Vagina (tissue), 2 donors: ENCODE measurements at regions not wholly inside any gene's neighbourhood (a gene's known extent, or its start where the extent isn't known, plus 50 kb on each side); places are given as distances from the start of the nearest gene placed in this dataset.

ENCODE experiments used
- DNase-seq, 2 donors: peaks; one replicate each; pipeline ENCODE4 v3.0.0-alpha.2; 2017; ENCODE audit errors: extremely low spot score in 2 of 2
- H3K27ac ChIP-seq: fragments of 200-600 bp; sonication (generic); one replicate; pipeline ENCODE4 v1.5.1; 2019
- H3K27me3 ChIP-seq: fragments of 200-600 bp; sonication (generic); one replicate; pipeline ENCODE4 v1.5.1; 2019
- H3K36me3 ChIP-seq, 2 donors: fragments of 200-600 bp; sonication (generic); one replicate each; pipeline ENCODE4 v1.5.1; 2017 to 2019
- H3K4me1 ChIP-seq: fragments of 200-600 bp; sonication (generic); one replicate; pipeline ENCODE4 v1.5.1; 2019
- H3K4me3 ChIP-seq, 2 donors: fragments of 200-600 bp; sonication (generic); 1 replicate in 1 of 2; 2 replicates in 1 of 2; pipeline ENCODE4 v1.5.1; 2016 to 2019
- H3K9me3 ChIP-seq: fragments of 200-600 bp; sonication (generic); one replicate; pipeline ENCODE4 v1.5.1; 2019
- CTCF ChIP-seq, 3 experiments: fragments of 450-650 bp in 2 of 3; fragments of 200-600 bp in 1 of 3; sonication (generic) in 1 of 3; IDR thresholded peaks; one replicate each; pipeline ENCODE4 v1.5.1; 2017 to 2019; ENCODE audit warnings: antibody characterized with exemption in 3 of 3, mild to moderate bottlenecking in 2 of 3, moderate library complexity in 2 of 3
- POLR2A ChIP-seq, 2 donors: fragments of 450-650 bp; IDR thresholded peaks; one replicate each; pipeline ENCODE4 v1.6.1; 2017; ENCODE audit warnings: antibody characterized with exemption in 2 of 2, mild to moderate bottlenecking in 2 of 2, moderate library complexity in 2 of 2
- POLR2AphosphoS5 ChIP-seq, 2 donors: sonication (generic); formaldehyde crosslinking; IDR thresholded peaks; one replicate each; pipeline ENCODE4 v1.9.0; 2017; ENCODE audit warnings: antibody characterized with exemption in 2 of 2, mild to moderate bottlenecking in 2 of 2, low read depth in 1 of 2; ENCODE audit not compliant: insufficient read depth in 1 of 2
- intact Hi-C: fragments of 100-400 bp; cut with DNase I; formaldehyde crosslinking; loops from one replicate; pipeline ENCODE4 v1.15.1; 2023

- no peaks in the 10 kb centered on the region for H3K4me1 ChIP-seq
- no peak for DNase-seq
- no peaks in the 10 kb centered on the region for H3K27me3 ChIP-seq
- TF ChIP-seq CTCF (IDR thresholded peaks at IDR 0.05) = no peak
- no peak for TF ChIP-seq POLR2A (IDR thresholded peaks at IDR 0.05)
- TF ChIP-seq POLR2AphosphoS5 (IDR thresholded peaks at IDR 0.05; ENCODE audit: insufficient read depth in 1 of 2, low read depth in 1 of 2) = no peak
- H3K4me3 ChIP-seq = no peak overlapping the region
- H3K9me3 ChIP-seq = no peaks in the 10 kb centered on the region
- intact Hi-C loops = no loop called here
- H3K36me3 ChIP-seq = no peaks in the 10 kb centered on the region
- H3K27ac ChIP-seq = no peak overlapping the region
Measured at GRCh38 chr2:143889216-143889615, 630.7 kb downstream of the ZEB2 start.

DNA sequence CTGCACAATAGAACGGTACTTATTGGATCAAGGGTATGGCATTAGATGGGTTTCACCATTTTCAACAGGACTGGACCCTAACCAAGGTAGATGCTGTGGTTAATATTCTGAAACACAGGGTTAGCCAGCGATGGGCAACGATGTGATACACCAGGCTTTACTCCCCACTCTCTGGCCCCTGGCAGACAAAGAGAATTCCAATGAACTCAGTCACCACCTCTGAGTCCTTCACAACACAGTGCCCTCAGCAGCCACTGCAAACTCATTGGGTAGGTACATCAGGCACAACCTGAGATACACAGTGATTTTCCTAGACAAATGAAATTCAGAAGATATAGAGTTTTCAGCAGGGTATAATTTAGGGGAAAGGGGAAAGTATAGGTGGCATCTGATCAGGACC, 634.5 kb downstream of the ZEB2 start:
- H3K4me1 ChIP-seq = no peaks in the 10 kb centered on the region
- no peak for DNase-seq
- H3K4me3 ChIP-seq = no peak overlapping the region
- TF ChIP-seq CTCF (IDR thresholded peaks at IDR 0.05) (no peak), POLR2AphosphoS5 (IDR thresholded peaks at IDR 0.05; ENCODE audit: insufficient read depth in 1 of 2, low read depth in 1 of 2) (no peak), POLR2A (IDR thresholded peaks at IDR 0.05) (no peak)
- H3K27me3 ChIP-seq = no peaks in the 10 kb centered on the region
- no peaks in the 10 kb centered on the region for H3K9me3 ChIP-seq
- no peaks in the 10 kb centered on the region for H3K36me3 ChIP-seq
- H3K27ac ChIP-seq = no peak overlapping the region
- intact Hi-C loops = no loop called here

GRCh38 chr2:143881246-143881645, 638.7 kb downstream of the ZEB2 start:
- TF ChIP-seq POLR2A (IDR thresholded peaks at IDR 0.05) = no peak
- TF ChIP-seq CTCF (IDR thresholded peaks at IDR 0.05) = no peak
- TF ChIP-seq POLR2AphosphoS5 (IDR thresholded peaks at IDR 0.05; ENCODE audit: insufficient read depth in 1 of 2, low read depth in 1 of 2) = no peak
- no peaks in the 10 kb centered on the region for H3K27me3 ChIP-seq
- no peak overlapping the region for H3K27ac ChIP-seq
- intact Hi-C loops = no loop called here
- no peaks in the 10 kb centered on the region for H3K4me1 ChIP-seq
- no peak for DNase-seq
- H3K4me3 ChIP-seq = no peak overlapping the region
- H3K9me3 ChIP-seq = no peaks in the 10 kb centered on the region
- no peaks in the 10 kb centered on the region for H3K36me3 ChIP-seq

DNA sequence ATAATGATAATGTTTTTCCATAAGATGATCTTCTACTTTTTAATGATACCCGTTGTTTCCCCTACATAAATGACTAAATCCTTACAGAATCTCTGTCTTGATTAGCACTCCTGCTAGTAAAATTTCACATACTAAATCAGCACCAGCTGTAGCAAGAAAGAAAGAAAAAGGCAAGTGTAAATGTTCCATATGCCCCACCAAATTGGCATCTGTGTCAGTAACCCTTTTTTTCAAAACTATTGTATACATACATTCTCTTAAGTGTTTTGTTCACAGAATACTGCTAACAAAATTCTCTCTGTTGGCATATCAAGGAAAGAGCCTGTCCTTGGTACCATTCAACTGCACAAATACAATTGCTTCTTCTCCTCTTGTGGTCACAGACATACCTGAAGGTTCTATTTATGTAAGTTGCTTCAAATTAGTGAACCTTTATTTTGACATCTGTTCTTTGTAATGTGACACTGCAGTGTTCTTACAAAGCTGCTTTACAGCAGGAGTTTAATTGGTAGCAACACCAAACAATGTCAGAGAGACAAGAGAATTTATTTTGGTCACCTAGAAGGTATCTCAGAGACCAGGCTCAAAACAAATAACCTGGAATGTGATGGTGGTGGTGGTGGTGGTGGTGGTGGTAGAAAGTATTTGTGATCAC, 641.9 kb downstream of the ZEB2 start:
- no peaks in the 10 kb centered on the region for H3K9me3 ChIP-seq
- H3K27ac ChIP-seq = no peak overlapping the region
- no peaks in the 10 kb centered on the region for H3K36me3 ChIP-seq
- H3K27me3 ChIP-seq = no peaks in the 10 kb centered on the region
- TF ChIP-seq POLR2AphosphoS5 (IDR thresholded peaks at IDR 0.05; ENCODE audit: insufficient read depth in 1 of 2, low read depth in 1 of 2) (no peak), POLR2A (IDR thresholded peaks at IDR 0.05) (no peak), CTCF (IDR thresholded peaks at IDR 0.05) (no peak)
- DNase-seq = no peak
- no peaks in the 10 kb centered on the region for H3K4me1 ChIP-seq
- intact Hi-C loops = no loop called here
- H3K4me3 ChIP-seq = no peak overlapping the region

GRCh38 chr2:143877056-143877455, 642.9 kb downstream of the ZEB2 start:
- no peak for DNase-seq
- no peaks in the 10 kb centered on the region for H3K4me1 ChIP-seq
- no peaks in the 10 kb centered on the region for H3K27me3 ChIP-seq
- no peak overlapping the region for H3K4me3 ChIP-seq
- H3K9me3 ChIP-seq = no peaks in the 10 kb centered on the region
- TF ChIP-seq POLR2AphosphoS5 (IDR thresholded peaks at IDR 0.05; ENCODE audit: insufficient read depth in 1 of 2, low read depth in 1 of 2) (no peak), CTCF (IDR thresholded peaks at IDR 0.05) (no peak), POLR2A (IDR thresholded peaks at IDR 0.05) (no peak)
- H3K27ac ChIP-seq = no peak overlapping the region
- no peaks in the 10 kb centered on the region for H3K36me3 ChIP-seq
- intact Hi-C loops = no loop called here
